ENCODE measurements at regions not wholly inside any gene's neighbourhood (a gene's known extent, or its start where the extent isn't known, plus 50 kb on each side); places are given as distances from the start of the nearest gene placed in this dataset.

- TF ChIP-seq CTCF (IDR thresholded peaks at IDR 0.05) (no peak), ZFX (IDR thresholded peaks at IDR 0.05; ENCODE audit: borderline replicate concordance) (no peak)
These were observed 205.4 kb upstream of the CDH2 start for GRCh38 chr18:28382215-28382879.
